ENCODE measurements at regions not wholly inside any gene's neighbourhood (a gene's known extent, or its start where the extent isn't known, plus 50 kb on each side); places are given as distances from the start of the nearest gene placed in this dataset.

DNA sequence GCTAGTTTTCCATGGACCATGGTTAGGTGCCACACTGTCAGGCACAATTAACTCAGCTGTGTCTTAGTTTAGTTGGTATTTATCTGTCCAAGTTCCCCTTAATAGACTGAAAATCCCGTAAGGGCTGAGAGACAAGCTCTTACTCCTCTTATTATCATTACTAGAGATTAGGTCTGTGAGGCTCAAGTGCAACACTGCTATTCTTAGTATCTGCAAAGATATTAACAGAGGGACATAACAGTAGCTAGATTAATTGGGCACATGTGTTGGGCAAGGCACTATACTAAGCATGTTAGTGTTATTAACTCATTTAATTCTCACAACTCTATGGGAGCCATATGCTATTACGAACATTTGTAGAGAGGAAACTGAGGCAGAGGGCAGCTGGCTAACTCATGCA, 137.3 kb downstream of the VEGFA start:
- WGBS = 93% methylated on average over 2 of the region's 2 CpGs
- no peak overlapping the region for H3K27ac ChIP-seq
- TF ChIP-seq, protein P1, sequence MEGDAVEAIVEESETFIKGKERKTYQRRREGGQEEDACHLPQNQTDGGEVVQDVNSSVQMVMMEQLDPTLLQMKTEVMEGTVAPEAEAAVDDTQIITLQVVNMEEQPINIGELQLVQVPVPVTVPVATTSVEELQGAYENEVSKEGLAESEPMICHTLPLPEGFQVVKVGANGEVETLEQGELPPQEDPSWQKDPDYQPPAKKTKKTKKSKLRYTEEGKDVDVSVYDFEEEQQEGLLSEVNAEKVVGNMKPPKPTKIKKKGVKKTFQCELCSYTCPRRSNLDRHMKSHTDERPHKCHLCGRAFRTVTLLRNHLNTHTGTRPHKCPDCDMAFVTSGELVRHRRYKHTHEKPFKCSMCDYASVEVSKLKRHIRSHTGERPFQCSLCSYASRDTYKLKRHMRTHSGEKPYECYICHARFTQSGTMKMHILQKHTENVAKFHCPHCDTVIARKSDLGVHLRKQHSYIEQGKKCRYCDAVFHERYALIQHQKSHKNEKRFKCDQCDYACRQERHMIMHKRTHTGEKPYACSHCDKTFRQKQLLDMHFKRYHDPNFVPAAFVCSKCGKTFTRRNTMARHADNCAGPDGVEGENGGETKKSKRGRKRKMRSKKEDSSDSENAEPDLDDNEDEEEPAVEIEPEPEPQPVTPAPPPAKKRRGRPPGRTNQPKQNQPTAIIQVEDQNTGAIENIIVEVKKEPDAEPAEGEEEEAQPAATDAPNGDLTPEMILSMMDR (IDR thresholded peaks at IDR 0.05) = no peak
- no peak for TF ChIP-seq POLR2AphosphoS5 (IDR thresholded peaks at IDR 0.05)
- no peak for TF ChIP-seq POLR2A (IDR thresholded peaks at IDR 0.05)

DNA sequence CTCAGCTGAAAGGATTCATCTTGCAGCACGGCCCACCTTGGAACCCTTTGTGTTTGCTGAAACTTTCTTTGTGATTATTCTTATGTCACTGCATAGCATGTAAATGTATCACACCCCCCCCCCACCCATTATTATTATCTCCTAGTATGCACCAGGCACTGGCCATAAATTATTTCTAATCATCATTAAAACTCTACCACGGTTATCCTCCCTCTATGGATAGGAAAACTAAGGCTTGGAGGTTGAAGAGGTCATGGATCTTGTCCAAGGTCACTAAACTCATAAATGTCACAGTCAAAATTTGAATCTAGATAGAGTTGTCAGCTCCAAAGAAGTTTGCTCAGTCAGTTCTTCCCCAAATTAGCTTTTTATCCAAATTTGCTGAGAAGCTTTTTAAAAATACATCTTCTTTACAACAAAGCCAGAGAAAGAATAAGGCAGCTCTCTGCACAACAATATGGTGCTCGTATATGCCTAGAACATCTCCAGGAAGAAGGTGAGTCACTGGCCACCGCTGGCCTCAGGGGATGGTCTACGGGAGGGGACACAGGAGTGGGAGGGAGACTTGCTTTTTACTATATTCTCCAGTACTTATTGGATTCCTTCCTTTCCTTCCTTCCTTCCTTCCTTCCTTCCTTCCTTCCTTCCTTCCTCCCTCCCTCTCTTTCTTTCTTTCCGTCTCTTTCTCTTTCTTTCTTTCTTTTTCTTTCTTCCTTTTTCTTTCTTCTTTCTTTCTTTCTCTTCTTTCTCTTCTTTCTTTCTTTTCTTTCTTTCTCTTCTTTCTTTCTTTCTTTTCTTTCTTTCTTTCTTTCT, 134.5 kb downstream of the VEGFA start:
- TF ChIP-seq, protein P1 (IDR thresholded peaks at IDR 0.05) = no peak
- TF ChIP-seq POLR2AphosphoS5 (IDR thresholded peaks at IDR 0.05) (no peak), POLR2A (IDR thresholded peaks at IDR 0.05) (no peak)
- intact Hi-C loops (cut with DNase I) = loop anchor here (5.0 kb wide), 1 partner anchor 132 kb away; the partner anchor contains the start of gene VEGFA
- Histone ChIP-seq H3K9me3 (no peaks in the 10 kb centered on the region), H3K4me3 (no peak overlapping the region), H3K36me3 (no peaks in the 10 kb centered on the region), H3K4me1 (replicated peaks) (no peaks in the 10 kb centered on the region), H3K27ac (no peak overlapping the region), H3K27me3 (replicated peaks; ENCODE audit: insufficient read depth) (no peaks in the 10 kb centered on the region)
- 90% methylated on average over 6 of the region's 6 CpGs for WGBS
- DNase-seq (ENCODE audit: low spot score) = no peak

More for the DNA sequence above, 137.3 kb downstream of the VEGFA start:
- no peaks in the 10 kb centered on the region for H3K4me1 ChIP-seq (replicated peaks)
- H3K36me3 ChIP-seq = no peaks in the 10 kb centered on the region
- H3K27me3 ChIP-seq (replicated peaks; ENCODE audit: insufficient read depth) = no peaks in the 10 kb centered on the region
- DNase-seq (ENCODE audit: low spot score) = no peak
- no peak overlapping the region for H3K4me3 ChIP-seq
- intact Hi-C loops (cut with DNase I) = no loop called here
- H3K9me3 ChIP-seq = no peaks in the 10 kb centered on the region

DNA sequence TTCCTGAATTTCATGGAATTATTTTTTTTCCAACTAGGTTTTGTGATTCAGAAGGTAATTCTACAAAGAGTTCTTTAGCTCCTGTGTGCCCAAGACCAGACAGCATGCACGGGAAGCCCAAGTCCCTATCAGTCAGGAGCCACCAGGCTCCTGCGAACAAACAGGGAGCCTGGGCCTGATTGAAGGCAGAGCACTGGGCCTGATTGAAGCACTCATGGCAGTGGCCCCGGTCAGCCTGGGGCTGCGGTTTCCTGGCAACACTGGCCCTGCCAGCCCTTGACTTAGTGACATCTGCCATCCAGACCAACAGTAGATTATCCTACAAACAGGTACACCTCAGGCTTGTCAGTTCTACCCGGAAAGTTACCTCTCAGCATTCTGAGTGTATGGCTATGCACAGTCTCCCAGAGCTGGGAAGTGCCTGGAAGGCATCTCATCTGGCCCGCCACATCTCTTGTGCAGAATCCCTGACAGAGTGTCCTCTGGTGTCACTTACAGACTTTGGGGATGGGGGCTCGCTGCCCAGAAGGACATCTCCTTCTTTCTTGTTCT, 133.8 kb downstream of the VEGFA start:
- Histone ChIP-seq H3K4me1 (replicated peaks) (no peaks in the 10 kb centered on the region), H3K9me3 (no peaks in the 10 kb centered on the region), H3K27ac (no peak overlapping the region), H3K36me3 (no peaks in the 10 kb centered on the region), H3K27me3 (replicated peaks; ENCODE audit: insufficient read depth) (no peaks in the 10 kb centered on the region), H3K4me3 (no peak overlapping the region)
- intact Hi-C loops (cut with DNase I) = loop anchor here (5.0 kb wide), 1 partner anchor 132 kb away; the partner anchor contains the start of gene VEGFA
- no peak for DNase-seq (ENCODE audit: low spot score)
- WGBS = 96% methylated on average over 7 of the region's 7 CpGs
- no peak for TF ChIP-seq POLR2A (IDR thresholded peaks at IDR 0.05)
- TF ChIP-seq, protein P1 (IDR thresholded peaks at IDR 0.05) = no peak
- TF ChIP-seq POLR2AphosphoS5 (IDR thresholded peaks at IDR 0.05) = no peak

DNA sequence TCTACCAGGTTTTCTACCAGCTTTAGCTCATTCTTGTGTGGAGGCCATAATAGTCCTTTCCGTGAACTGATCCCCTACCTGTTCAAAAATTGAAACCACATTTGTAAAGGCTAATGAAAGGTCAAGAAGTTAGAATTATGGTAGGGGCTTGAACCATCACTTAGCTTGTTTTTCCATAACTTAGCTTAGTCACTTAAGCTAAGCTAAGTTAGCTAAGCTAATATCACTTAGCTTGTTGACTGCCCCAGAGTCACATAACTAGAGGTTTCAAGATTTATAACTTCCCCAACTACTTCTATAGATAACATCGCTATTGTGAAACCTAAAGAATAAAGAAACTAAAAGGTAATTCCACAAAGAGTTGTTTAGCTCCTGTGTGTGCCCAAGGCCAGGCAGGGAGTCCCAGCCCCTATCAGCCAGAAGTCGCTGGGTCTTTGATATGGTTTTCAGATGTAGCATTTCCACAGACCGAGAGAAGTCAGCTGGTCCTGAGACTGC, 131.8 kb downstream of the VEGFA start:
- 67% methylated on average over 4 of the region's 4 CpGs for WGBS
- TF ChIP-seq, protein P1 (IDR thresholded peaks at IDR 0.05) = no peak
- TF ChIP-seq POLR2A (IDR thresholded peaks at IDR 0.05) (no peak), POLR2AphosphoS5 (IDR thresholded peaks at IDR 0.05) (no peak)
- no peaks in the 10 kb centered on the region for H3K27me3 ChIP-seq (replicated peaks; ENCODE audit: insufficient read depth)
- H3K4me1 ChIP-seq (replicated peaks) = no peaks in the 10 kb centered on the region
- H3K27ac ChIP-seq = peak overlapping the region in 1 of 2 donors; percentile 5
- intact Hi-C loops (cut with DNase I) = loop anchor here (5.0 kb wide), 1 partner anchor 129 kb away; the partner anchor contains the start of gene VEGFA
- no peak for DNase-seq (ENCODE audit: low spot score)
- no peaks in the 10 kb centered on the region for H3K9me3 ChIP-seq
- no peak overlapping the region for H3K4me3 ChIP-seq
- H3K36me3 ChIP-seq = no peaks in the 10 kb centered on the region

Data from prostate gland (tissue), 2 donors.